OCI-LY1 (cell line): ENCODE measurements at regions not wholly inside any gene's neighbourhood (a gene's known extent, or its start where the extent isn't known, plus 50 kb on each side); places are given as distances from the start of the nearest gene placed in this dataset.

Experiments
- H2AFZ ChIP-seq: fragments of 200-600 bp; sonication (generic), shearing (Covaris generic); 2 replicates; pipeline ENCODE4 v1.6.0; 2014; ENCODE audit warnings: antibody characterized with exemption, mild to moderate bottlenecking, low read length
- H3F3A ChIP-seq: fragments of 200-600 bp; sonication (generic), shearing (Covaris generic); 2 replicates; pipeline ENCODE4 v1.6.0; 2014; ENCODE audit warnings: mild to moderate bottlenecking, antibody characterized with exemption, low read length, moderate library complexity; ENCODE audit not compliant: insufficient read depth
- H3K27ac ChIP-seq: fragments of 200-600 bp; sonication (generic); 2 replicates; pipeline ENCODE4 v1.5.1; 2014; ENCODE audit warnings: low read length, mixed run types, mild to moderate bottlenecking, low read depth; ENCODE audit not compliant: poor library complexity, severe bottlenecking
- H3K27me3 ChIP-seq: fragments of 200-600 bp; sonication (generic); 2 replicates; pipeline ENCODE4 v1.6.0; 2014; ENCODE audit warnings: antibody characterized with exemption, mild to moderate bottlenecking, low read length, moderate library complexity; ENCODE audit not compliant: insufficient read depth
- H3K36me3 ChIP-seq: fragments of 200-600 bp; sonication (generic); 2 replicates; pipeline ENCODE4 v1.6.1; 2014; ENCODE audit warnings: mild to moderate bottlenecking, antibody characterized with exemption, low read length, moderate library complexity, mixed read lengths; ENCODE audit not compliant: insufficient read depth
- H3K4me1 ChIP-seq: fragments of 200-600 bp; sonication (generic); 2 replicates; pipeline ENCODE4 v1.5.1; 2014; ENCODE audit warnings: mild to moderate bottlenecking, low read length, moderate library complexity; ENCODE audit not compliant: insufficient read depth, severe bottlenecking
- H3K4me2 ChIP-seq: fragments of 200-600 bp; sonication (generic), shearing (Covaris generic); 2 replicates; pipeline ENCODE4 v1.6.1; 2014; ENCODE audit warnings: low read length
- H3K4me3 ChIP-seq: fragments of 200-600 bp; sonication (generic); 2 replicates; pipeline ENCODE4 v1.5.1; 2014; ENCODE audit warnings: low read length, low read depth, mild to moderate bottlenecking, mixed read lengths; ENCODE audit not compliant: poor library complexity, severe bottlenecking
- H3K79me2 ChIP-seq: fragments of 200-600 bp; shearing (Covaris generic); 2 replicates; pipeline ENCODE4 v1.6.1; 2016; ENCODE audit warnings: mixed run types, low read length, mixed read lengths; ENCODE audit not compliant: insufficient read depth
- H3K9ac ChIP-seq: fragments of 200-600 bp; sonication (generic), shearing (Covaris generic); 2 replicates; pipeline ENCODE4 v1.6.1; 2014; ENCODE audit warnings: mild to moderate bottlenecking, low read length, mixed read lengths
- H3K9me2 ChIP-seq: fragments of 200-600 bp; sonication (generic), shearing (Covaris generic); 2 replicates; pipeline ENCODE4 v1.6.1; 2014; ENCODE audit warnings: low read depth, mild to moderate bottlenecking, low read length, mixed read lengths
- H3K9me3 ChIP-seq: fragments of 200-600 bp; shearing (Covaris generic); 2 replicates; pipeline ENCODE4 v1.6.1; 2014; ENCODE audit warnings: low read length, mixed read lengths
- H4K20me1 ChIP-seq: fragments of 200-600 bp; sonication (generic), shearing (Covaris generic); 2 replicates; pipeline ENCODE4 v1.6.0; 2016; ENCODE audit warnings: mild to moderate bottlenecking, low read length; ENCODE audit not compliant: insufficient read depth
- EZH2 ChIP-seq: fragments of 200-600 bp; sonication (generic), shearing (Covaris generic); IDR thresholded peaks from 2 replicates; pipeline ENCODE4 v1.8.0; 2017; ENCODE audit warnings: borderline replicate concordance, mixed run types, mild to moderate bottlenecking, antibody characterized with exemption, low read length, moderate library complexity, mixed read lengths
- TF ChIP-seq, protein P1 (sequence below): fragments of 200-600 bp; sonication (generic), shearing (Covaris generic); IDR thresholded peaks from 2 replicates; pipeline ENCODE4 v1.5.1; 2017; ENCODE audit warnings: mild to moderate bottlenecking, antibody characterized with exemption, low read length, moderate library complexity, mixed read lengths

DNA sequence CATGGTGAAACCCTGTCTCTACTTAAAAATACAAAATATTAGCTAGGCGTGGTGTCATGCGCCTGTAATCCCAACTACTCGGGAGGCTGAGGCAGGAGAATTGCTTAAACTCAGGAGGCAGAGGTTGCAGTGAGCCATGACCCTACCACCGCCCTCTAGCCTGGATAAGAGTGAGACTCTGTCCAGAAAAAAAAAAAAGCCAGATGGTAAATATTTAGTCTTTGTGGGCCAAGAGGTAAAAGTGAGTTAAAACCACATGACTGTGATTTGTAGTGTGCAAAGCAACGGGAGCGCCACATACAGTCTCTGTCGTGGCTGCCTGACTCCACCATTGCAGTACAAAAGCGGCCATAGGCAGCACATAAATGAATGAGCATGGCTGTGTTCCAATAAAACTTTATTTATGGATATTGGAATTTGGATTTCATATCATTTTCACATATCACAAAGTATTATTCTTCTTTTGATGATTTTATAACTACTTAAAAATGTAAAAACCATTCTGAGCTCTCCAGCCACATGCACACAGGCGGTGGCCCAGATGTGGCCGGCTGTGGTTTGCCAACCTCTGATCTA, 51.8 kb upstream of the CASZ1 start:
- Histone ChIP-seq H3K27ac (no peak overlapping the region), H3K9me3 (no peaks in the 10 kb centered on the region), H3K9me2 (no peaks in the 10 kb centered on the region), H3F3A (no peaks in the 10 kb centered on the region), H4K20me1 (no peaks in the 10 kb centered on the region), H3K4me2 (no peak overlapping the region), H3K79me2 (no peaks in the 10 kb centered on the region), H3K27me3 (peaks cover 16% of the 10 kb centered on the region; the same call in 1 of the 2 replicates), H3K4me3 (no peak overlapping the region), H3K36me3 (no peaks in the 10 kb centered on the region), H3K4me1 (no peaks in the 10 kb centered on the region), H2AFZ (no peak overlapping the region), H3K9ac (no peak overlapping the region)
- TF ChIP-seq, protein P1, sequence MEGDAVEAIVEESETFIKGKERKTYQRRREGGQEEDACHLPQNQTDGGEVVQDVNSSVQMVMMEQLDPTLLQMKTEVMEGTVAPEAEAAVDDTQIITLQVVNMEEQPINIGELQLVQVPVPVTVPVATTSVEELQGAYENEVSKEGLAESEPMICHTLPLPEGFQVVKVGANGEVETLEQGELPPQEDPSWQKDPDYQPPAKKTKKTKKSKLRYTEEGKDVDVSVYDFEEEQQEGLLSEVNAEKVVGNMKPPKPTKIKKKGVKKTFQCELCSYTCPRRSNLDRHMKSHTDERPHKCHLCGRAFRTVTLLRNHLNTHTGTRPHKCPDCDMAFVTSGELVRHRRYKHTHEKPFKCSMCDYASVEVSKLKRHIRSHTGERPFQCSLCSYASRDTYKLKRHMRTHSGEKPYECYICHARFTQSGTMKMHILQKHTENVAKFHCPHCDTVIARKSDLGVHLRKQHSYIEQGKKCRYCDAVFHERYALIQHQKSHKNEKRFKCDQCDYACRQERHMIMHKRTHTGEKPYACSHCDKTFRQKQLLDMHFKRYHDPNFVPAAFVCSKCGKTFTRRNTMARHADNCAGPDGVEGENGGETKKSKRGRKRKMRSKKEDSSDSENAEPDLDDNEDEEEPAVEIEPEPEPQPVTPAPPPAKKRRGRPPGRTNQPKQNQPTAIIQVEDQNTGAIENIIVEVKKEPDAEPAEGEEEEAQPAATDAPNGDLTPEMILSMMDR, result no peak
- no peak for TF ChIP-seq EZH2

DNA sequence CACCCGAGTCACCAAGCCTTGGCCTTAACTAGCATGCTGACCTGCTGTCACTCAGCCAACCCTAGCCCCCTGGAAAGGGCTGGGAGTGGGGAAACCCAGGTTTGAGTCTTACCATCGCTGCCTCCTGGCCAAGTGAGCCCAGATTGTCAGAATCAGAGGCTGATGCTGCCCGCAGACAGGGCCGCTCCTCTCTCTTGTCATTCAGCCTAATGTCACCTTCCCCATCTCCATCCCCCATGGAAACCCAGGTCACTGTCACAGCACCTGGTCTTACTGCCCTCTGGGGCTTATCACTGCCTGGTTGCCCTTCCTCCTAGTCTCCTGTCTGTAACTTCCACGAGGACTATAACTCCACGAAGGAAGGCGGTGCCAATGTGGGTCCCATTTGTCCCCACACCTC, 53.6 kb upstream of the CASZ1 start:
- H3K27me3 ChIP-seq, result peaks cover 5% of the 10 kb centered on the region; the same call in 1 of the 2 replicates
- H3K9me2 ChIP-seq, result no peaks in the 10 kb centered on the region
- H3K9ac ChIP-seq, result no peak overlapping the region
- no peaks in the 10 kb centered on the region for H3K9me3 ChIP-seq
- no peak overlapping the region for H2AFZ ChIP-seq
- no peak overlapping the region for H3K27ac ChIP-seq
- H3K79me2 ChIP-seq, result no peaks in the 10 kb centered on the region
- TF ChIP-seq, protein P1, result no peak
- TF ChIP-seq EZH2, result no peak
- no peaks in the 10 kb centered on the region for H3K36me3 ChIP-seq
- no peak overlapping the region for H3K4me3 ChIP-seq
- H3K4me1 ChIP-seq, result no peaks in the 10 kb centered on the region
- H4K20me1 ChIP-seq, result no peaks in the 10 kb centered on the region
- no peaks in the 10 kb centered on the region for H3F3A ChIP-seq
- no peak overlapping the region for H3K4me2 ChIP-seq

DNA sequence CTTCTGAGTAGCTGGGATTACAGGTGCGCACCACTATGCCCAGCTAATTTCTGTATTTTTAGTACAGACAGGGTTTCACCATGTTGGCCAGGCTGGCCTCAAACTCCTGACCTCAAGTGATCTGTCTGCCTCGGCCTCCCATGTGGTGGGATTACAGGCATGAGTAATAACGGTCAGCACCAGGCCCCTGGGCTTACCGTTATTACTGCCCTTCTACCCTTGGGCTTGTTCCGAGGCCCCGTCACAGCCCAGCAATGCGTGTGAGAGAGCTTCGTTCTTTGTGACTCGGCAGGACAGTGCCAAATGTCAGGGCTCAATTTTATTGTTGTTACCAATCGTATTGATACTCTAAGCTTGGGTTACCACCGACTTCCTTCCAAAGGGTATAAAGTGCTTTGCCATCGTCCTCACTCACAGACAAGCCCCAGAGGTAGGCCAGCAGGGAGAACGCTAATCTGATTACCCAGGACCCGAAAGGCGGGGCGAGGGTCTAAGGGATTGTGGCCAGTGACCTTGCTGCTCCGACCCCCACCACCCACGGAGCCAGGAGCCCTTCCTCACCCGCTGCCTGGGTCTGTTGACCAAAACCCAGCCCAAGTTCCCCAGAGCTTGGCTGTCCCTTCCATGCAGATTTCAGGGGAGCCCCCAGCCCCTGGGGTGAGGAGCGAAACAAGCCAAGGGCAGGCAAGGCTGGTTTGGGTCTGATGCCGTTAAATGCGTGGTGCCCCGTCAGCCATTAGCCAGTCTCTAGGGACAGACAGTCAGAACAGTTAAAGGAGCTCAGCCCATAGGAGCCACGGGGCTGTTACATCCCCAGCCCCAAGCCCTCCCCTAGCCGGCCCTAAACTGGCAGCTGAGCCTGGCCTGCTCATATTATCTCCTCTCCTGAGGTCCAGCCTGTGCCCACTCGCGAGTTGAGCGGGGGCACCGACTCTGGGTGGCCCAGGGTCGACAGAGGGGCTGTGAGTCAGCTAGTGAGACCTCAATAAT, 54.9 kb upstream of the CASZ1 start:
- Histone ChIP-seq H3K4me1 (no peaks in the 10 kb centered on the region), H3K9ac (no peak overlapping the region), H3K27me3 (peaks cover 7% of the 10 kb centered on the region; the same call in 1 of the 2 replicates), H3K4me3 (no peak overlapping the region), H3K36me3 (no peaks in the 10 kb centered on the region), H3K79me2 (no peaks in the 10 kb centered on the region), H3K9me3 (no peaks in the 10 kb centered on the region), H3K4me2 (no peak overlapping the region), H3F3A (no peaks in the 10 kb centered on the region), H2AFZ (no peak overlapping the region), H3K9me2 (no peaks in the 10 kb centered on the region), H3K27ac (no peak overlapping the region), H4K20me1 (no peaks in the 10 kb centered on the region)
- TF ChIP-seq EZH2, result no peak
- TF ChIP-seq, protein P1, result no peak
